ENCODE measurements at regions not wholly inside any gene's neighbourhood (a gene's known extent, or its start where the extent isn't known, plus 50 kb on each side); places are given as distances from the start of the nearest gene placed in this dataset.

- H3K9ac ChIP-seq (replicated peaks in 1 of 4; ENCODE audit: extremely low read depth in 1 of 4, low read depth in 3 of 4, low read length in 3 of 4) = no peak overlapping the region
- no peak for TF ChIP-seq NANOG (IDR thresholded peaks at IDR 0.05; ENCODE audit: insufficient read depth, low read depth, low read length, poor library complexity, severe bottlenecking)
- TF ChIP-seq TCF12 (IDR thresholded peaks at IDR 0.05; ENCODE audit: low read depth, low read length) = no peak
- no peak for TF ChIP-seq E2F6 (IDR thresholded peaks at IDR 0.05)
- no peak for TF ChIP-seq YY1 (IDR thresholded peaks at IDR 0.05; ENCODE audit: low read depth, low read length)
- no peak overlapping the region for H2BK120ac ChIP-seq (replicated peaks; ENCODE audit: low read depth, low read length)
- H2BK12ac ChIP-seq (ENCODE audit: low read depth, low read length) = no peak overlapping the region
- H4K8ac ChIP-seq (ENCODE audit: extremely low read depth, insufficient read depth, low read length) = no peak overlapping the region
- no peak overlapping the region for H4K5ac ChIP-seq (ENCODE audit: insufficient read length, low read depth, low read length)
- no peaks in the 10 kb centered on the region; a peak in 1 of 7 replicates for H3K27me3 ChIP-seq (replicated peaks in 1 of 4; ENCODE audit: control insufficient read depth in 3 of 4, extremely low read depth in 1 of 4, insufficient read depth in 3 of 4, low read length in 3 of 4)
- FAIRE-seq (no peak), DNase-seq (ENCODE audit: low read depth in 1 of 2, low spot score in 2 of 2) (no peak)
- H2BK20ac ChIP-seq (ENCODE audit: low read length) = no peak overlapping the region
- ChIA-PET POLR2A (ENCODE audit: partially characterized antibody) (no interaction called here), CTCF (ENCODE audit: partially characterized antibody) (no interaction called here)
- no peak overlapping the region for H3K18ac ChIP-seq (ENCODE audit: extremely low read depth, low read length)
- no peak overlapping the region for H4K91ac ChIP-seq (replicated peaks; ENCODE audit: insufficient read length, low read length)
- H3K79me1 ChIP-seq (ENCODE audit: low read depth, low read length) = no peaks in the 10 kb centered on the region
- H3K4me1 ChIP-seq (replicated peaks in 1 of 4; ENCODE audit: control insufficient read depth in 3 of 4, insufficient read depth in 4 of 4, low read length in 3 of 4) = no peaks in the 10 kb centered on the region
- no peak overlapping the region for H3K4me3 ChIP-seq (ENCODE audit: extremely low read depth in 1 of 4, insufficient read depth in 2 of 4, low read depth in 3 of 4, low read length in 4 of 4)
- no peak overlapping the region for H2BK5ac ChIP-seq (ENCODE audit: low read depth, low read length)
- no peak overlapping the region for H3K4ac ChIP-seq (replicated peaks; ENCODE audit: insufficient read length, low read depth, low read length)
- no peak overlapping the region for H2BK15ac ChIP-seq (ENCODE audit: low read length)
- no peak overlapping the region for H3K14ac ChIP-seq (ENCODE audit: insufficient read length)
- no peak overlapping the region for H3K4me2 ChIP-seq (ENCODE audit: insufficient read depth in 1 of 2, low read depth in 2 of 2, low read length in 2 of 2)
- H3K56ac ChIP-seq (replicated peaks; ENCODE audit: insufficient read length, low read depth, low read length) = no peak overlapping the region
- H3K27ac ChIP-seq (ENCODE audit: low read depth, low read length) = no peak overlapping the region
- no peaks in the 10 kb centered on the region for H3K79me2 ChIP-seq (ENCODE audit: control insufficient read depth in 1 of 2, insufficient read depth in 2 of 2, low read length in 2 of 2)
- H4K20me1 ChIP-seq (replicated peaks in 1 of 2; ENCODE audit: control insufficient read depth in 1 of 2, insufficient read depth in 2 of 2, low read length in 2 of 2) = no peaks in the 10 kb centered on the region
- no peaks in the 10 kb centered on the region for H3K23me2 ChIP-seq (ENCODE audit: low read depth, low read length)
- H2AK5ac ChIP-seq (ENCODE audit: low read depth, low read length) = no peak overlapping the region
- peak overlapping the region; percentile 53; the same call in 1 of the 2 replicates for H2AFZ ChIP-seq (ENCODE audit: low read length)
- no peaks in the 10 kb centered on the region for H3K36me3 ChIP-seq (ENCODE audit: control insufficient read depth in 2 of 4, insufficient read depth in 4 of 4, low read length in 3 of 4)
- WGBS, 2 experiments (ENCODE audit: extremely low coverage in 1 of 2, insufficient coverage in 1 of 2, insufficient read length in 1 of 2, insufficient replicate concordance in 2 of 2, low coverage in 1 of 2, low lambda C conversion rate in 2 of 2, missing lambda C conversion rate in 1 of 2) = 94% methylated on average over 4 of the region's 4 CpGs; no CpG with 5 or more reads in 1 of the 2 experiments
- no peaks in the 10 kb centered on the region for H3K9me3 ChIP-seq (ENCODE audit: insufficient read depth in 2 of 2, low read depth in 1 of 2, low read length in 1 of 2)
- H3K23ac ChIP-seq (ENCODE audit: insufficient read length) = no peak overlapping the region
Measured at GRCh38 chr3:103203441-103203840, 768.6 kb downstream of the ZPLD1 start.
